ENCODE measurements at regions not wholly inside any gene's neighbourhood (a gene's known extent, or its start where the extent isn't known, plus 50 kb on each side); places are given as distances from the start of the nearest gene placed in this dataset.

DNA sequence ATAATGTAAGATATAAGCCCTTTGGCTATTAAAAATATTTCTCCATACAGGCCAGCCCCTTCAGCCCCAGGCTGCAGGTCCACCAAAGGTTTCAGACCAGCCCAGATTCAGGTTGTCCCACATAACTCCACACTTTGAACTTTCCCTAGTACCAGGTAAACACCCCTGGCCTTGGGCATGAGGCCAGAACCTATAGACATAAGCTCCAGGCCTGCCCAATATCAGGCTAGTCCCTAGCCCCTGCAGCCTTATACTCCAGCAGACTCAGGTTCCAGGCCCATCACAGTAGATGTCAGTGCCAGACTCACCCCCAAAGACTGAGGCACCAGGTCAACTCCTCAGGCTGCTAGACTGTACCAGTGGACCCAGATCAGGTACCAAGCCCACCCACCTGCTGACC lies 178.5 kb upstream of the DAAM1 start:
- no peak for ATAC-seq (ENCODE audit: low FRiP score)
- H3K9me3 ChIP-seq (ENCODE audit: control insufficient read depth, low read length) = peaks cover 4% of the 10 kb centered on the region
- no peak overlapping the region for H3K4me3 ChIP-seq (ENCODE audit: low read length in 2 of 2)
- H3K27ac ChIP-seq (ENCODE audit: low read depth in 1 of 2, low read length in 2 of 2) = no peak overlapping the region
- peaks cover 0 to 1% of the 10 kb centered on the region in 2 donors for H3K27me3 ChIP-seq (ENCODE audit: control insufficient read depth in 1 of 2, insufficient read depth in 2 of 2, low read length in 1 of 2)
- DNase-seq = no peak
- no peaks in the 10 kb centered on the region for H3K4me1 ChIP-seq (ENCODE audit: control insufficient read depth in 1 of 2, insufficient read depth in 2 of 2, low read length in 2 of 2)
- intact Hi-C loops (cut with DNase I) = no loop called here
- H3K36me3 ChIP-seq (ENCODE audit: control insufficient read depth in 1 of 2, insufficient read depth in 2 of 2, low read length in 1 of 2) = no peaks in the 10 kb centered on the region

DNA sequence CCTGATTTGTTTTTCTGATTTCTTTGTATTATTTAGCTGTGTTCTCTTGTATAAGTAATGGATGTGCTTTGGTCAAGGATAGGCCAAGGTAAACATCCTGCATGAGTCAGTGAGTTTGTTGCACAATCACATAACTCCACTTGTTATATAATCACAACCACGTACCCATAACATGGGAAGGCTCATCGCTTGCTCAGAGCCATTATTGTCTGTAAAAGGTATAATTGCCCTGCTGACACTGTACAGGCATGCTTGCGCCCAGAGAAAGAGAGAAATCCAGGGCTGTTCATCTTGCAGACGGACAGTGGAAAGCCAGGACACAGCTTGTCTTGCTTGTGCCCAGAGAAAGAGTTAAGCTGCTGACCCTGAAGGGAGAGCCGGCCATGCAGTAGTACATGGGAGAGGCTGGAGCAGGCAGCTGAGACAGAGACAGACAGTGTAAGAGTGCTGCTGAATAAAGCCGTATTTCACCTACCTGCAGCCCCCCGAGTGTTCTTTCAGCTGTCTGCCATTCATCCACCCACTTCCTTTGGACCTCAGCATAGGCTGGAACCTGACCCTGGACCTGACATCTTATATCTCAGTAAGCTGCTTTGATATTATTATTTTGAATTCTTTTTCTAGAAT lies 174.7 kb upstream of the DAAM1 start:
- Histone ChIP-seq H3K9me3 (ENCODE audit: control insufficient read depth, low read length) (peaks cover 4% of the 10 kb centered on the region), H3K4me1 (ENCODE audit: control insufficient read depth in 1 of 2, insufficient read depth in 2 of 2, low read length in 2 of 2) (no peaks in the 10 kb centered on the region), H3K4me3 (ENCODE audit: low read length in 2 of 2) (no peak overlapping the region), H3K27me3 (ENCODE audit: control insufficient read depth in 1 of 2, insufficient read depth in 2 of 2, low read length in 1 of 2) (no peaks in the 10 kb centered on the region), H3K36me3 (ENCODE audit: control insufficient read depth in 1 of 2, insufficient read depth in 2 of 2, low read length in 1 of 2) (no peaks in the 10 kb centered on the region), H3K27ac (ENCODE audit: low read depth in 1 of 2, low read length in 2 of 2) (no peak overlapping the region)
- 84 to 87% methylated on average over 7 of the region's 7 CpGs for WGBS, 2 donors
- intact Hi-C loops (cut with DNase I) = no loop called here
- no peak for DNase-seq
- ATAC-seq (ENCODE audit: low FRiP score) = no peak

- 87 to 93% methylated on average over 3 of the region's 3 CpGs for WGBS, 2 donors
- Histone ChIP-seq H3K27ac (ENCODE audit: low read depth in 1 of 2, low read length in 2 of 2) (no peak overlapping the region), H3K27me3 (ENCODE audit: control insufficient read depth in 1 of 2, insufficient read depth in 2 of 2, low read length in 1 of 2) (no peaks in the 10 kb centered on the region), H3K4me3 (ENCODE audit: low read length in 2 of 2) (no peak overlapping the region), H3K4me1 (ENCODE audit: control insufficient read depth in 1 of 2, insufficient read depth in 2 of 2, low read length in 2 of 2) (no peaks in the 10 kb centered on the region), H3K36me3 (ENCODE audit: control insufficient read depth in 1 of 2, insufficient read depth in 2 of 2, low read length in 1 of 2) (no peaks in the 10 kb centered on the region), H3K9me3 (ENCODE audit: control insufficient read depth, low read length) (peaks cover 4% of the 10 kb centered on the region)
- ATAC-seq (ENCODE audit: low FRiP score) = no peak
- DNase-seq = no peak
- intact Hi-C loops (cut with DNase I) = no loop called here
These were observed 173.0 kb upstream of the DAAM1 start for GRCh38 chr14:59015482-59015881.

- no peak overlapping the region for H3K4me3 ChIP-seq (ENCODE audit: low read length in 2 of 2)
- H3K27ac ChIP-seq (ENCODE audit: low read depth in 1 of 2, low read length in 2 of 2) = no peak overlapping the region
- ATAC-seq (ENCODE audit: low FRiP score) (no peak), DNase-seq (no peak)
- no peaks in the 10 kb centered on the region for H3K27me3 ChIP-seq (ENCODE audit: control insufficient read depth in 1 of 2, insufficient read depth in 2 of 2, low read length in 1 of 2)
- WGBS, 2 donors = 32 to 34% methylated on average over 5 of the region's 5 CpGs
- no peaks in the 10 kb centered on the region for H3K36me3 ChIP-seq (ENCODE audit: control insufficient read depth in 1 of 2, insufficient read depth in 2 of 2, low read length in 1 of 2)
- intact Hi-C loops (cut with DNase I) = no loop called here
- peaks cover 4% of the 10 kb centered on the region for H3K9me3 ChIP-seq (ENCODE audit: control insufficient read depth, low read length)
- H3K4me1 ChIP-seq (ENCODE audit: control insufficient read depth in 1 of 2, insufficient read depth in 2 of 2, low read length in 2 of 2) = no peaks in the 10 kb centered on the region
These were observed 171.0 kb upstream of the DAAM1 start for GRCh38 chr14:59017285-59017965.

DNA sequence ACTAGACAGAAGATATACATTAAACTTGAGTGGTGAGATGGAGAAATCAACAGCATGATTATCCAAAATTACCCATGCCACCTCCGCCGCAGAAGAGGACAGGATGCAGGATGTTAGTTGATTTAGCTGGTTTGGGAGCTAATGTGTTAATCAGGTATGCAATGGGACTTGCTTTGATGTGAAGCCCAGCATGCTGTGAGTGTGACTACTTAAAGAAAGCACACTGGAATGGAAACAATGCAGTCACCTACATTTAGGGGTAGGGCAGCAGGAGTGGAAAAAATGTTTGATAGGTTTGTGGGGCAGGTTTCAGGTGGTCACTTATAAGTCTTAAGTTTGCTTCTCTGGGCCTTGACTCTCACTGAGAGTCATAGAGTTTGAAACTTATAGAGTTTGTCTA lies 170.0 kb upstream of the DAAM1 start:
- DNase-seq (no peak), ATAC-seq (ENCODE audit: low FRiP score) (no peak)
- no peaks in the 10 kb centered on the region for H3K27me3 ChIP-seq (ENCODE audit: control insufficient read depth in 1 of 2, insufficient read depth in 2 of 2, low read length in 1 of 2)
- no peak overlapping the region for H3K27ac ChIP-seq (ENCODE audit: low read depth in 1 of 2, low read length in 2 of 2)
- no peaks in the 10 kb centered on the region for H3K36me3 ChIP-seq (ENCODE audit: control insufficient read depth in 1 of 2, insufficient read depth in 2 of 2, low read length in 1 of 2)
- H3K9me3 ChIP-seq (ENCODE audit: control insufficient read depth, low read length) = peaks cover 4% of the 10 kb centered on the region
- intact Hi-C loops (cut with DNase I) = no loop called here
- no peaks in the 10 kb centered on the region for H3K4me1 ChIP-seq (ENCODE audit: control insufficient read depth in 1 of 2, insufficient read depth in 2 of 2, low read length in 2 of 2)
- H3K4me3 ChIP-seq (ENCODE audit: low read length in 2 of 2) = no peak overlapping the region
- 64 to 87% methylated on average over 2 of the region's 2 CpGs for WGBS, 2 donors

DNA sequence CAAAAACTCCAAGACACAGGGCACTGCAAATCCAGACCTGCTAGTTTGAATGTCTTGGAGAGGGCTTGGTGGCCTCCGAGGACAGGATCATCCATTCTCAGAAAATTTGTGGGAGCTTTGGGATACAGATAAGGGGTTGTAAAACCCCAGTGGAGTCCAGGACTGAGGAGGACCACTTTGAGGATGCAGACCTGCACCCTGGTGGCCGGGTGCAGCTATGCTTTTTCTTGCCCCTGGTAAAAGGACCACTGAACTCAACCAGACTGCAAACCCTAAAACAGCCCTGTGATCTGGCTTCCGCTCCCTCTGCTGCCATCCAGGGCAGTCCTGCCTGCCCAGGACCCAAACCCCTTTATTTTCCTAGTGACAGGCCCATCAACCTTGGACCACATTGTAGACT lies 169.5 kb upstream of the DAAM1 start:
- ATAC-seq (ENCODE audit: low FRiP score) (no peak), DNase-seq (no peak)
- Histone ChIP-seq H3K4me3 (ENCODE audit: low read length in 2 of 2) (no peak overlapping the region), H3K36me3 (ENCODE audit: control insufficient read depth in 1 of 2, insufficient read depth in 2 of 2, low read length in 1 of 2) (no peaks in the 10 kb centered on the region), H3K27me3 (ENCODE audit: control insufficient read depth in 1 of 2, insufficient read depth in 2 of 2, low read length in 1 of 2) (no peaks in the 10 kb centered on the region), H3K27ac (ENCODE audit: low read depth in 1 of 2, low read length in 2 of 2) (no peak overlapping the region), H3K9me3 (ENCODE audit: control insufficient read depth, low read length) (peaks cover 1% of the 10 kb centered on the region), H3K4me1 (ENCODE audit: control insufficient read depth in 1 of 2, insufficient read depth in 2 of 2, low read length in 2 of 2) (no peaks in the 10 kb centered on the region)
- intact Hi-C loops (cut with DNase I) = no loop called here
- 62 to 92% methylated on average over 3 of the region's 3 CpGs for WGBS, 2 donors

GRCh38 chr14:59020382-59020781 lies 168.1 kb upstream of the DAAM1 start:
- 86 to 88% methylated on average over 1 of the region's 1 CpG for WGBS, 2 donors
- Histone ChIP-seq H3K27me3 (ENCODE audit: control insufficient read depth in 1 of 2, insufficient read depth in 2 of 2, low read length in 1 of 2) (no peaks in the 10 kb centered on the region), H3K27ac (ENCODE audit: low read depth in 1 of 2, low read length in 2 of 2) (no peak overlapping the region), H3K4me3 (ENCODE audit: low read length in 2 of 2) (no peak overlapping the region), H3K36me3 (ENCODE audit: control insufficient read depth in 1 of 2, insufficient read depth in 2 of 2, low read length in 1 of 2) (no peaks in the 10 kb centered on the region), H3K9me3 (ENCODE audit: control insufficient read depth, low read length) (no peaks in the 10 kb centered on the region), H3K4me1 (ENCODE audit: control insufficient read depth in 1 of 2, insufficient read depth in 2 of 2, low read length in 2 of 2) (no peaks in the 10 kb centered on the region)
- no peak for DNase-seq
- intact Hi-C loops (cut with DNase I) = loop anchor here in 1 of 2 donors (10.0 kb wide), 1 partner anchor 386 kb away; the partner anchor contains the start of gene DACT1
- no peak for ATAC-seq (ENCODE audit: low FRiP score)

DNA sequence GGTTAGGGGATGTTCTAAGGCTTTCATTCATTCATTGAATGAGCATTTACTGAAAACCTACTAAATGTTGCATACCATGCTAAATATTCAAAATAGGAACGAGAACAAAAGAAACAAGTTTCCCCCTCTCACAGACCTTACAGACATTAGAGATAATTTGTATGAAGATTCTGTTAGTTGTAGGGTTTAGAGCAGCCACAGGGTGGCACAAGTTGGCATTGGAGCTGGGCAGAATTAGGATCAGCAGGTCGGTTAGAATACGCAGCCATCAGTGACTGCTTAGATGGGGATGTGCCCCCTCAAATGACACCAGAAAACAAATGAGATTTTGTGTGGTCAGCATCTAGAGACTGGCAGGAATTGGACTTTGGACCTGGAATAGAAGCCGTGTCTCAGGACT lies 166.3 kb upstream of the DAAM1 start:
- intact Hi-C loops (cut with DNase I) = loop anchor here in 1 of 2 donors (10.0 kb wide), 1 partner anchor 387 kb away; the partner anchor contains the start of gene DACT1
- 65 to 78% methylated on average over 4 of the region's 4 CpGs for WGBS, 2 donors

DNA sequence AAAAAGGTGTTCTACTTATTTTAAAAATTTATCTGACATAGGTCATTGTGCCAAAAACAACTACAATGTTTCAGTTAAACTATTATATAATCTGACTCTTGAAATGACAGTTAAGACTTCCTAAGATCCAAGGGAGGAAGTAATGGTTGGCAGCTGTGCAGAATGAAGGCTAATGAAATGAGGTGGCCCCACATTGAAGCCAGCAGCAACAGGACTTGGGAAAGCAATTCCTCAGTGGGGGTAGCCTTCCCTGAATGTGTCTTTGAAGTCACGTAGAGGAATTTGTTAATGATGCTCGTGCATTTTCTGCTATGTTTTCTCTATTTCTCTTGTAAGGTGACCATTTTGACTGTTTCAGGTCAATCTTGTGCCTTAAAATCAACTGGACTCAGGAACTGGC lies 162.4 kb upstream of the DAAM1 start:
- H3K9me3 ChIP-seq (ENCODE audit: control insufficient read depth, low read length) = no peaks in the 10 kb centered on the region
- no peaks in the 10 kb centered on the region for H3K27me3 ChIP-seq (ENCODE audit: control insufficient read depth in 1 of 2, insufficient read depth in 2 of 2, low read length in 1 of 2)
- no peak overlapping the region for H3K4me3 ChIP-seq (ENCODE audit: low read length in 2 of 2)
- no peak overlapping the region for H3K27ac ChIP-seq (ENCODE audit: low read depth in 1 of 2, low read length in 2 of 2)
- no peaks in the 10 kb centered on the region for H3K4me1 ChIP-seq (ENCODE audit: control insufficient read depth in 1 of 2, insufficient read depth in 2 of 2, low read length in 2 of 2)
- no peak for ATAC-seq (ENCODE audit: low FRiP score)
- WGBS, 2 donors = 60 to 62% methylated on average over 2 of the region's 2 CpGs
- intact Hi-C loops (cut with DNase I) = loop anchor here in 1 of 2 donors (10.0 kb wide), 1 partner anchor 391 kb away; the partner anchor contains the start of gene DACT1
- no peak for DNase-seq
- no peaks in the 10 kb centered on the region for H3K36me3 ChIP-seq (ENCODE audit: control insufficient read depth in 1 of 2, insufficient read depth in 2 of 2, low read length in 1 of 2)

More for the DNA sequence above, 166.3 kb upstream of the DAAM1 start:
- Histone ChIP-seq H3K27me3 (ENCODE audit: control insufficient read depth in 1 of 2, insufficient read depth in 2 of 2, low read length in 1 of 2) (no peaks in the 10 kb centered on the region), H3K9me3 (ENCODE audit: control insufficient read depth, low read length) (no peaks in the 10 kb centered on the region), H3K27ac (ENCODE audit: low read depth in 1 of 2, low read length in 2 of 2) (no peak overlapping the region), H3K4me3 (ENCODE audit: low read length in 2 of 2) (no peak overlapping the region), H3K4me1 (ENCODE audit: control insufficient read depth in 1 of 2, insufficient read depth in 2 of 2, low read length in 2 of 2) (no peaks in the 10 kb centered on the region), H3K36me3 (ENCODE audit: control insufficient read depth in 1 of 2, insufficient read depth in 2 of 2, low read length in 1 of 2) (no peaks in the 10 kb centered on the region)
- ATAC-seq (ENCODE audit: low FRiP score) = no peak
- no peak for DNase-seq
